Inflammatory macrophage (primary cell): ENCODE measurements at regions not wholly inside any gene's neighbourhood (a gene's known extent, or its start where the extent isn't known, plus 50 kb on each side); places are given as distances from the start of the nearest gene placed in this dataset.
"Not testable (repeated sequence)": the region's sequence is repeated elsewhere in the genome, so short reads cannot be mapped to it uniquely, and the experiment has no call there.

Experiments
- DNase-seq, 2 donors: peaks; one replicate each; pipeline ENCODE4 v3.0.0-alpha.2; 2020 to 2022

DNA sequence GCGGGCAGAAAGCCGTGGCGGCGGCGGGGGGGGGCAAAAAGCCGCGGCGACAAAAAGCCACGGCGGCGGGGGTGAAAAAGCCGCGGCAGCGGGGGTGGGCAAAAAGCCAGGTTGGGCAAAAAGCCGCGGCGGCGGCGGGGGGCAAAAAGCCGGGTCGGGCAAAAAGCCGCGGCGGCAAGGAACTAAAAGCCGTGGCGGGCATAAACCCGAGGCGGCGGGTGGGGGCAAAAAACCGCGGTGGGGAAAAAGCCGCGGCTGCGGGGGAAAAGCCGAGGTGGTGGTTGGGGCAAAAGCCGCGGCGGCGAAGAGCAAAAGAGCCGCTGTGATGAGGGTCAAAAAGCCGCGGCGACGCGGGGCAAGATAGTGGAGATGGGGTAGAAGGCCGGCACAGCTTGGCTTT lies 1834.2 kb downstream of the FOXD4L5 start:
- DNase-seq, result not testable (repeated sequence)

DNA sequence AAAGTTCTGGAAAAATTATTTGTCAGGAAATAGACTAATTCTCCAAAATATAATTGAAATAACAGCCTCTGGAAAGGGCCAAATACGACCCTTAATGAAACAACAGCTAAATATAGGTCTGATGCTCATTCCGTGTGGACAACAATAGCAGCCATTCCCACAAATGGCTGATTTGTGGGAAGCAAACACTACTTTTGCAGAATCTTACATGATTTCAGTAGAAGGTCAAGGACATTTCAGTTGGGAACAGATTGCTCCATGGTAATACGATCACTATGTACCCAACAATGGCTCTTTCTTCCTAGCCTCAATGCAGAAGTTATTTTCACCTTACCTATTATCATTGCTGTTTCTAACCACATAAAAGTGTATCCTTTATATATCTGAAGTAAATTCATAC lies 1859.9 kb downstream of the FOXD4L5 start:
- DNase-seq, result not testable (repeated sequence)

DNA sequence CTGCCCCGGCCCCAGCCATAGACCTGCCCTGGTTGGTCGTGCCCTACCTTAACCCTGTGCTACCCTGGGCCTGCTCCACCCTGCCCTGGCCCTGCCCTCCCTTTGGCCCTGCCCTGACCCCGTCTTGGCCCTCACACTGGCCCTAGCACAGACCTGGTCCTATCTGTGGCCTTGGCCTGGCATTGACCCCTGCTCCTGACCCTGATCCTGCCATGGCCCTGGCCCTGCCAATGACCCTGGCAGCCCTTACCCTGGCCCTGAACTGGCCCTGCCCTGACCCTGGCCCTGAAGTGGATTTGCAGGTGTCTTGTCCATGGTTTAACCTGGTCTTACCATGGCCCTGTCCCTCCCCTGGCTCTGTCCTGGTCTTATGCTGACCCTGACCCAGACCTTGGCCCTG lies 1894.1 kb downstream of the FOXD4L5 start:
- DNase-seq, result not testable (repeated sequence)

DNA sequence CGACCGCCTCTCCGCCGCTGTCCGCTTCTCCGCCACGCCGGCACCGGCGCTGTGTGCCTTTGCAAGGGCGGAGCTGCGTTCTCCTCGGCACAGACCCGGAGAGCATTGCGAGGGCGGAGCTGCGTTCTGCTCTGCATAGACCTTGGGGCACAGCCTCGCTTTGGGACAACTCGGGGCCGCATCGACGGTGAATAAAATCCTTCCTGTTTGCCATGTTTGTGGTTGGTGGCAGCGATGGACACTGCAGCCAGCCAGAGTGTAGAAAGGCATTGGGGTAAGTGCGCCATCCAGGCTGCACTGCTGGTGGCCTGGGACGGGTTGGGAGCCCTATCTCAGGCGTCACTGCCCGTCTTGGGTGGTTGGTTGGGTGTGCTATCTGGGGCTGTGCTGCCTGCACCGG lies 1899.5 kb downstream of the FOXD4L5 start:
- DNase-seq, result not testable (repeated sequence)

GRCh38 chr9:63379864-63380263 lies 1905.1 kb downstream of the FOXD4L5 start:
- DNase-seq, result not testable (repeated sequence)

- not testable (repeated sequence) for DNase-seq
These were observed 1930.8 kb downstream of the FOXD4L5 start for GRCh38 chr9:63354219-63354618.

DNA sequence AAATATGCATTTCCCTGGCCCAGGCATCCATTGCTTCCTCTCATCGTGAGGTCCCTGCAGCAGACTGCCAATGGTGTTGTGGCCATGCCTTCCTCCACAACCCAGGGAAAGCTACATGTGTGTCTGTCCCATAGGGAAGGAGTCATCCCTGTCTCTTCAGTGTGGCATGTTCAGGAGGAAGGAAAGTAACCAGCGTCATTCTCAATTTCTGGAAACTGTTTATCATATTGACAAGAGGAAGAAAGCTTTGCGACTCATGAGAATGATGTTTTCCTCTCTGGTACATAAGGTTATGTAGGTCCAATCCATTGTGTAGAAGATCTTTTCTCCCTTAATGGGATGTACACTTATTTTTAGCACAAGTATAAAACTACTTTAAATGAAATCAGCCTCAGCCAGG lies 1937.7 kb downstream of the FOXD4L5 start:
- DNase-seq, result not testable (repeated sequence)

GRCh38 chr9:63346310-63347048 lies 1938.5 kb downstream of the FOXD4L5 start:
- not testable (repeated sequence) for DNase-seq

- not testable (repeated sequence) for DNase-seq
These were observed 1940.6 kb downstream of the FOXD4L5 start for GRCh38 chr9:63344408-63344807.

DNA sequence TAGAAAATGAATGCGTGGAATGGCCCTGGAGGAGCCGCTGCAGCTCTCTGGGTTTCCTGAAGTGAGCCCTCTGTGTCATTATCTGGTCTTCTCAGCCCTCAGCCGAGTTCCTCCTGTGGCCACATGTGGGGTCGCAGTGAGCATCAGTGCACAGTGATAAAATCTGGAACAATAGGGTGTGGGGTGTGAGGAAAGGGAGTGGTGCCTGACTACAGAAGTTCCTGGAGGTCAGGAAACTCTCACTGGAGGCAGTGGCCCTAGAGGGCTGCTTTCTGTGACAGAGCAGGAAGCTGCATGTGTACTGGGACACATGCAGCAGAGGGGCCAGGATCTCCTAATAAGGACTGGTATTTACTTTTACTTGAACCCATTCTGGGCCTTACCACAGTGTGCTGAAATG lies 1942.5 kb downstream of the FOXD4L5 start:
- peak in 1 of 2 donors; percentile 2 for DNase-seq

DNA sequence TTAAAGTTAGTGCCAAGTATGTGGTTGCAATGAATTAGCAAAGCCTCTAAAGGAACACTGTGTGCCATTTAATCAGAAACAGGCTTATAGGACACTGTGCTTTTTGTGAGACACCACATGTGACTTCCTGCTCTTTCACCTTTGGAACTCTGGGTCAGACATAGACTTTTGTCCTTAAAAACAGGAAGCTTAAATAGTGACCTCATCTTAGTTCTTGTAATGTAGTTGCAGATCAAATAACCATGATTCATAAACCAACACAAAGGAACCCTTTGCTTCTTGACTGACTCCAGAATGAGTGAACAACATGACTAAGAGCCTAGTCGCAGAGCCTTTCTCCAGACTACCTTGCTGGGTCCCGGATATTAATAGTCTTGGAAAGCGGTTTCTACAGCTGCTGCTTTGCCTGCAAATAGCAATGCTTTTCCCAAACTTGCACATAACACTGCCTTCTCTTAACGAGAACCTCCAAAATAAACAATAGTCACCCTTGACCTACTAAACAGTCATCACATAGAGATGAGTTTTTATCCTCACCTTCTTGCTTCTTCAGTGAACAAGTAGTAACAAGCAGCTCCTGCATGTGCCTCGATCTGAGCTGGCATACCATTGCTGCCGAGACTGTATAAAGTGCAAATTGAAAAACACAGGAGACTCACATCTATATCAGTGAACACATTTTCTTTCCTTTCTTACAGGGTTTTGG lies 1947.0 kb downstream of the FOXD4L5 start:
- DNase-seq, result peak in 1 of 2 donors; percentile 0

DNA sequence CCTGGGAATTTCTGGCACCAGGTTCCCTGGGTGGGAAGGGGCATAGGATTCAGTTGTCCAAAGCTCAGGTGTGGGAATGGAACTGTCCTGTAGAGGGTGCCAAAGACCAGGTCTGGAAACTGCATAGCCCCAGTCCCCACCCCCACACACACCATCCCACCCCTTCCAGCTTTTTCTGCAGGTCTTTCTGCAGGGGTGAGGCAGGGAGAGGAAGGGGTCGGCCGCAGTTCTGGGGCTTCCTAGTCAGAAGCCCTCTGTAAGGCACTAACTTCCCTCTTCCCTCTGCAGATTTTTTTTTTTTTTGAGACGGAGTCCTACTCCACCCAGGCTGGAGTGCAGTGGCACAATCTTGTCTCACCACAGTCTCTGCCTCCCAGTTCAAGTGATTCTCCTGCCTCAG lies 1949.7 kb downstream of the FOXD4L5 start:
- DNase-seq, result not testable (repeated sequence)

GRCh38 chr9:63334187-63334586 lies 1950.8 kb downstream of the FOXD4L5 start:
- not testable (repeated sequence) for DNase-seq

DNA sequence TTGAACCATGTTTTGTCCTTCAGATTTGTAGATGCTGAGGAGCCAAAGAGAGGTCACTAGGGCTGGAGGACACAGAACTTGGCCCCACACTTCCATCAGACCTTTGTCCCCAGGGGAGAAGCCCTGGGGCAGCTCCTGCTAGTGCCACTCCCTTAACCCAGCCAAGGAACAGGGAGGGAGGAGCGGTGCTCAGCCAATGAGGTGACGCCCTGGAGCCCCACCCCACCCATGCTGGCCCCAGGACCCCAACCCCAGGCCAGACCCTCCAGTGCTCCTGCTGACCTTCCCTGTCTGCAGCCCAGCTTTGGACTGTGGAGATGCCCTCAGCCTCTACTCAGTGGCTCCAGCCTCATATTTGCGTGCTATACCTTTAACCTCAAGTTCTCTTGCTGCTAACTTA lies 1951.9 kb downstream of the FOXD4L5 start:
- DNase-seq, result not testable (repeated sequence)

GRCh38 chr9:63328313-63328712 lies 1956.7 kb downstream of the FOXD4L5 start:
- DNase-seq, result not testable (repeated sequence)

- DNase-seq, result not testable (repeated sequence)
These were observed 1957.8 kb downstream of the FOXD4L5 start for GRCh38 chr9:63327211-63327610.

- DNase-seq, result not testable (repeated sequence)
These were observed 1958.3 kb downstream of the FOXD4L5 start for GRCh38 chr9:63326665-63327064.

GRCh38 chr9:63325696-63326095 lies 1959.3 kb downstream of the FOXD4L5 start:
- not testable (repeated sequence) for DNase-seq

DNA sequence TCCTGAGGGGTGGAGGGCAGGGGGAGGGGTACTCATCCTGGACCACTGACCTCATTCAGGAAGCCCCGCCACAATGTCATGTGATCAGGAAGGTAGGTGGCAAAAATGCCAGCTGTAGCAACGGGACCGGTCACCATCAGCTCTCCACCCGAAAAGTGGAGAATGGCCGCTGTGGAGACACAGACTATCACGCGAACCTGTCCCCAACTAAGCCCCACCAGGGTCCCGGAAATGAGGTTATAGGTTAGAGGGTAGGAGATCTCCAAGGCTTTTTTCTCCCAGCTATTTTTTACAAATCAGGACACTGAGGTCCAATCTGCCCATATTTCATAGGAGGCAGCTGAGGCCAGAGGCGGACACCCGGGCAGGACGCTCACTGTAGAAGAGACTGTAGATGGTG lies 1966.9 kb downstream of the FOXD4L5 start:
- DNase-seq, result not testable (repeated sequence)

DNA sequence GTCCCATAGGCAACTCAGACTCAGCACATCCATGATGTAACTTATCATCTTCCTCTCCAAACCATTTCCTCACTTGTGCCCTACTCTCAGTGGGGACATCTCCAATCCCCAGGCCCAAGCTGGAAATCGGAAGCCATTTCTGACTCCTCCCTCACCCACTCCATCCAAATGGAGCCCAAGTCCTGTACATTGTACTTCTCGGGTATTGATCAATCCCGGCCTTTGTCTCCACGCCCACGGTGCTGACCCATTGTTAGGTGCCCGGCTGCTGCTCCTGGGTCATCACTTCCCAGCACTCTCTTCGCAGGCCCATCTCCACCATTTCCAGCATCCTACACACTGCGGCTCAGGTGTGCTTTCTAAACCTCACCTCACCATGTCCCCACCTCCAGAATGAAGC lies 1969.6 kb downstream of the FOXD4L5 start:
- not testable (repeated sequence) for DNase-seq

GRCh38 chr9:63296848-63297247 lies 1988.2 kb downstream of the FOXD4L5 start:
- DNase-seq, result not testable (repeated sequence)

DNA sequence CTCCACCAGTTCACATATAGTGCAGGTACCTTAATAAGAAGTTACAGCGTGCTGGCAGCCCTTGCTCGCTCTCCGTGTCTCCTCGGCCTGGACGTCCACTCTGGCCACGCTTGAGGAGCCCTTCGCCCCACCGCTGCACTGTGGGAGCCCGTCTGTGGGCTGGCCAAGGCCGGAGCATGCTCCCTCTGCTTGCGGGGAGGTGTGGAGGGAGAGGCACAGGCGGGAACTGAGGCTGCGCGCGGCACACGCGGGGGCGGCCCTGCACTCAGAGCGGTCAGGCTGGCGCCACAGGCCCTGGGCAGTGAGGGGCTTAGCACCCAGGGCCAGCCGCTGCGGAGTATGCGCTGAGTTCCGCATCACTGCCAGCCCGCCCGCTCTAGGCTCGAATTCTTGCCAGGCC lies 1988.6 kb downstream of the FOXD4L5 start:
- DNase-seq, result not testable (repeated sequence)

- not testable (repeated sequence) for DNase-seq
These were observed 1995.0 kb downstream of the FOXD4L5 start for GRCh38 chr9:63289971-63290370.
